ENCODE measurements at regions not wholly inside any gene's neighbourhood (a gene's known extent, or its start where the extent isn't known, plus 50 kb on each side); places are given as distances from the start of the nearest gene placed in this dataset.

GRCh38 chr18:47547539-47548202 lies 296.2 kb upstream of the SKOR2 start:
- DNase-seq (ENCODE audit: low read depth, low spot score): no peak

DNA sequence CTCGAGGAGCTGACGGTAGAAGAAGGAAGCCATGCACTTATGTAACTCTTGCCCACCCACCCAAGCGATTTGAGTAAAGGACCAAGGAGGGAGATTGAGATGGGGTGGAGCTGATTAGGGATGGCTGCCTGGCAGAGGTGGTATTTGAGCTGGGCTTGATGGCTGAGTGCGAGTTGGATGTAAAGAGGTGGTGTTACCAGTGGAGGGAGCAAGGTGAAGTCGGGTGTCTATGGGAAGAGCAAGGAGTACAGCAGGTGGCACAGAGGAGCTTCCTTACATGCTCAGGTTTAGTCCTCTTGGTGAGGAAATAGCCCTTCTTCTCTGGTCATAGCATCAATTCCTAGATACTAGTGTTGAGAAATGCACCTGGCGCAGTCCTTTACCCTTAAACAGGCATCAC lies 294.2 kb upstream of the SKOR2 start:
- no peak for DNase-seq (ENCODE audit: low read depth, low spot score)

DNA sequence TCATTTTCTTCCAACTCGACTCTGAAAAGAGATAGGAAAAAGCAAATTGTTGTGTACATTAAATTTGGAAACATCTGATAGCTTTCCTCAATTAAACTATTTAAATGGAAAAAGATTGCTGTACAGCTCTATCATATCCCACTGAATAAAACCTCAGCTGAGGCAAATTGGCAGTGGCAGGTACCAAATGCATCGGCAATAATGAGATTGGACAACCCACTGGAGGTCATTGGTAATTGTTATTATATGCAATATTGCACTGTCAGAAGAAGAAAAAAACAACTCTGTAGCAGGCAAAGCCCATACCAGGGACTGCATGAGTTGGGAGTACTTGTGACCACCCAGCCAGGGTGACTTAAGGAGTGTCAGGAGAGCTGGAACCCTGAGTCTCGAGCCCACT lies 291.6 kb upstream of the SKOR2 start:
- no peak for DNase-seq (ENCODE audit: low read depth, low spot score)

GRCh38 chr18:47542551-47542950 lies 291.1 kb upstream of the SKOR2 start:
- DNase-seq (ENCODE audit: low read depth, low spot score): no peak

- DNase-seq (ENCODE audit: low read depth, low spot score): no peak
Measured at GRCh38 chr18:47531717-47532116, 280.3 kb upstream of the SKOR2 start.

DNA sequence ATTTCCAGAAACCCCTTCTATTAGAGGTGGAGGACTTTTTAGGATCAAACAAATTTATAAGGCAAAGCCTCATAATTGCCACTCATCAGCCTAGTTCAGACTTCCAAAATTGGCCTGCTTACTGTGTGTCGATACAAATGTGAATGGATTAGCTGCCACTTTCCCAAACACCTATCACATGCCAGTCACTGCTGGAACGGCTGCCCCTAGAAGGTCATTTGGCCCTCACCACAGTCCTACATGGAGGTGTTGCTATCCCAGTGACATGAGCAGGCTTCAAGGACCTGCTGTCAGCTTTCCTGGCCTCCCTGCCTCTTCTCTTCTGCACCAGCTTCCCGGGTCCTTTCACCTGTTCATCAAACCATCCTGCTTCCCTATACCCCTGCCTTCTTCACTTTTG lies 279.2 kb upstream of the SKOR2 start:
- no peak for DNase-seq (ENCODE audit: low read depth, low spot score)

- no peak for DNase-seq (ENCODE audit: low read depth, low spot score)
Measured at GRCh38 chr18:47528343-47528742, 276.9 kb upstream of the SKOR2 start.

DNA sequence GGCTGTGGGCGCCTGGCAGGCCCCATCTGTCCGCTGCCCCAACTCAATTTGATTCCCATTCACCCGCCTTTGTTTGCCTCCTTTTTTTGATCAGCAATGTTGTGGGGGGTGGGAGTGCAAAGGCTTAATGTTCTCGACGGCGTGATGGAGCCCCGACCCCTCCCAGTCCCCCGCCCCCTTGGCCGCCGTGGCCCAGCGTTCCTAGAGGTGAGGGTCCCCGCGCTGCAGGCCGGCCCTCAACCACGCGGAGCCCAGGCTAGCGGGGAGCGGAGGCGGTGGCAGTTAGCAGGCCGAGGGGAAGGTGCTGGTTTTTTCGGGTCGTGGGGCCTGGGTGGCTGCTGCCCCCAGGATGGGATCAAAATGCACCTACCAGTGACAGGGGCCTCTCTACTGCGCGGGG lies 274.7 kb upstream of the SKOR2 start:
- no peak for DNase-seq (ENCODE audit: low read depth, low spot score)

GRCh38 chr18:47522359-47522758 lies 270.9 kb upstream of the SKOR2 start:
- DNase-seq (ENCODE audit: low read depth, low spot score): no peak

DNA sequence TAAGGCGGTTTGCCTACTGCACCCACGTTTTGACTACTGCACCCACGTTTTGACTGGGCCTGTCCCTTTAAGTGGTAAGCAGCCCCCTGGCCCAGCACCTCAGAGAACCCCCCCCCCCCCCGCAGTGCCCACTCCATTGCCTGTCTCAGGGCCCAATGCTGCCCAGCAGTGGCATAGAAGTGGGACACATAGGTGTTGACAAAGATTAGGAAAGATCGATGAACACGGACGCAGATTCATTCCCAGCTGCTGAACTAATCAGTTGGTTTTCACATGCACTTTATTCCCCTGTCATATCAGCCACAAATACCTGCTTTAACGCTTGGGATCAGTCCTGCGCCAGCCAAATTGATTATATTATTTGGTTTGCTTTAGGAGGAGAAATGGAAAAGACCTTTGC lies 268.8 kb upstream of the SKOR2 start:
- DNase-seq (ENCODE audit: low read depth, low spot score): no peak

GRCh38 chr18:47519706-47520105 lies 268.2 kb upstream of the SKOR2 start:
- no peak for DNase-seq (ENCODE audit: low read depth, low spot score)

DNA sequence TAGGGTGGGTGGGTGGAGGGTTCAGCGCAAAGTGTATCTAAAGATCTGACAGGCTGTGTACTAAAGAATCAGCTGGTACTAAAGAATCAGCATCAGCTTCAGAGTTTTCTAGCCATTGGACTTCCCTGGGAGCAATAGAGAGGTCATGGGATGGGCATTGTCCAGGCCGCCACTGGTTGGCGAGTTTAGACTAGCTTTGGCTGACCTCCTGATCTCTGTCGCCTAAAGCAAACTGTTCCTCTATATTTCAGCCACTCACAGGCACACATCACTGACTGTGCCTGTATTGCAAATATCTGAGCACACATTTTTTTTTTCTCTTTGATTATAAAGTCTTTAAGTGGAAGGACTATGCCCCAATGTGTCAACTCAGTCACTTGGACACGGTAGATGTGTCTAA lies 267.8 kb upstream of the SKOR2 start:
- no peak for DNase-seq (ENCODE audit: low read depth, low spot score)

- DNase-seq (ENCODE audit: low read depth, low spot score): no peak
Measured at GRCh38 chr18:47513614-47514013, 262.2 kb upstream of the SKOR2 start.

DNA sequence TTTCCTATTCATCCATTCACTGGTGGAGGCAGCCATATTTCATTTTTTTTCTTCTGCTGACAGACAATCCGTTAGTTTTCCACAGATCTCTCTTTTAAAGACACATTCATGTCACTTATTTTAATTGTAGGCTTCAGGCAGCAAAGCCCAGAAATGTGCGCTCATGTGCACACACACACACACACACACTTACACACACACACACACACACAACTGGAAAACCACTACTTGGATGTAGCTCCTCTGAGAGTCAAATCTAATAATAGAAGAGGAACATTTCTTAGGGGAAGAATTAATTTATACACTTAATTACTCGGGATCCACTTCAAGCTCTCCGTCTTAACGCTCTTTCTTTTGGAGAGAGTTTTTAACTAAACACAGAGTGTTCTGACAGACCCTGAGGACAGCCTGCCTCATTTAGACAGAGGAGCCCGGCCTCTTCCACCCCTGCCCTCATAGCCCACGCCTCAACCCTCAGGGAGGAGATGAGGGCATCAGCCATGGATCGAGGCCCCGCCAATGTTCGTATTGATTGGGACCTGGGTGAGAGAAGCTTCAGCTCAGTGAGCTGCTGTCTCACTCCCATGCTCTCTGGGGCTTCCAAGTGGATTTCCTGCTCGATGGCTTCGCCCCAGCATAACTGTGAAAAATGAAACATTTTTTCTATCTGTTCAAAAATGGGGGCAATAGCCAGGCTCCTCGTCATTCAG lies 261.4 kb upstream of the SKOR2 start:
- DNase-seq (ENCODE audit: low read depth, low spot score): no peak

DNA sequence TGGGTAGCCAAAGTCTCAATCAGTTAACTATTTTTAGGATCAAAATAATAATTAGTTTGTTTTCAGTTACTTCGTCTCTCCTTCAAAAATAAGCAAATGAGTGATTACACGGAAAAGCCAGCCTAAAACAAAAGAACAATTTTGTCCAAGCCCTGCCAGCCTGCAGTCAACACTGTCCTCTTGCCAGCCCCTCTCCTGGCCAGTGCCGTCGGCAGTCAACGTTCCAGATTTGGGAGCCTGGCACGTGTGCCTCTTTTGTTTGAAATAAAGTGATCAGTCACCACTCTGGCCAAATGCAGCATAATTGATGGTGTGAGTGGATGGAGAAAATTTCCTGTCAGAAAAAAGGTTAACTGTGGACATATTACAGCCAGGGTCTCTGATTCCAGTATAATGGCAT lies 260.6 kb upstream of the SKOR2 start:
- DNase-seq (ENCODE audit: low read depth, low spot score): no peak

DNA sequence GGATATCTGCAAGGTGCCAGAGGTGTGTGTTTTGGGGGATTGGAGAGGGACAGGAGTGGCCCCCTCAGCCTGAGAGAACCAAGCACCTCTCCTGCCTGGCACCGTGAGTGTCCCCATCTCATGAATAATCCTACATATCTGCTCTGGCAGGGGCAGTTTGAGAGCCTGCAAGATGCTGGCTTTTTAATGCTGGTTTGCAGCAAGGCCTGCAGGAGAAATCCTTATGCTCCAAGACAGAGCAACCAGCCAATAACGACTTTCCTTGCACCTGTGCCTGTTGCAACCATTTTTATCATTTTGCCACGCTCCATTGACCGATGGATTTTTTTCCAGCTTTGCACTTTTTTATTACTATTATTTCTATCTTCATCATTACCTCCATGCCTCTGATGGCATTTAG lies 259.4 kb upstream of the SKOR2 start:
- DNase-seq (ENCODE audit: low read depth, low spot score): no peak

- no peak for DNase-seq (ENCODE audit: low read depth, low spot score)
Measured at GRCh38 chr18:47507651-47508050, 256.2 kb upstream of the SKOR2 start.

DNA sequence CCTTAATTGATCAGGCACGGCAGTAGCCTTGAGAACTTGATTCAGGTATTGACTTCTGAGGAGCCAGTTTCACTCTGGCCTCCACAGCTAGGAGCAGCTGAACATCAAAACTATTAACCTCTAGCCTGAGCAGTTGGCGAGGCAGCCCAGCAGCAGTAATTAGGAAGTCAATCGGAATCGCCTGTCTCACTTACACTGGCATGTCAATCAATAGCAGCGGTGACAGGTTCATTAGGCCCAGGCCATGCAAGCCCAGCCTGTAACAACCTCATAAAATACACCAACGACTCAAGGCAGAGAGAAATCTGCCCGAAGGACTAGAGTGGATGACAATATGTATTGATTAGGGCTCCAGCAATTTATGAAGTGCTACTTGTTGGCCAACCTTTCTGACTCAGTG lies 255.4 kb upstream of the SKOR2 start:
- DNase-seq (ENCODE audit: low read depth, low spot score): no peak

GRCh38 chr18:47501946-47502345 lies 250.5 kb upstream of the SKOR2 start:
- DNase-seq (ENCODE audit: low read depth, low spot score): no peak

- DNase-seq (ENCODE audit: low read depth, low spot score): no peak
Measured at GRCh38 chr18:47500930-47501329, 249.5 kb upstream of the SKOR2 start.

DNA sequence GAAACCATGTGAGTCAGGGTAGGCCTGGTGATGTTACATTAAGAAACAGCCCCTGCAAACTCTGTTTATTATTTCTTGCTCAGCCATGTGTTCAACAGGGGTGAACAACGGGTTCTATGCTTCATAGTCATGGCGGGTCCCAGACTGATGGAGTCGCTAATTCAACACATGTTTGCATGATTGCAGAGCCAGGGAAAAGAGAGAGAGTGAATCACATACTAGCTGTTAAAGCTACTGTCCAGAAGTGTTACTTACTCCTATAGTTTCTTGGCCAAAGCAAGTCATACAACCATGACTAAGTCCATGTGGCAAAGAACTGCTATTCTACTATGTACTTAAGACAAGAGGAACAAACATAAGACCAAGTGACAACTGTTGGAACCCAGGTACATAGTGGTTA lies 241.2 kb upstream of the SKOR2 start:
- DNase-seq (ENCODE audit: low read depth, low spot score): no peak

DNA sequence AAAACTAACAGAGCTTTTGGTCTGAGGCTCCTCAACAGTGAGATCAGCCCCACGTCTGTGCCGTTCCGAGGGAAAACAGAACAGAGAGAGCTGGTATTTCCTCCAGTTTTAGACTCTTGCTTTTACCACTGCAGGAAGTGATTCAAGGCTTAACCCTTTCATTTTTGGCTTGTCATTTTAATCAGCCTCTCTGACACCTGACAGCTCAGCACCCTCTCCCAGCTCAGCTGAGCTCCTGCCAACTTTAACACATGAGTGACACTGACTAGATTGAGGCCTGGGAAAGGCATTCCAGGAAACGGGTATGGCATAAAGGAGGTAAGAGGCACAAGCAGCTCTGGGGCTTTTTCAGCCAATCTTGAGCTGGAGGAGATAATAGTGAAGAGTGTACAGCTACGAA lies 239.4 kb upstream of the SKOR2 start:
- DNase-seq (ENCODE audit: low read depth, low spot score): peak; percentile 8

DNA sequence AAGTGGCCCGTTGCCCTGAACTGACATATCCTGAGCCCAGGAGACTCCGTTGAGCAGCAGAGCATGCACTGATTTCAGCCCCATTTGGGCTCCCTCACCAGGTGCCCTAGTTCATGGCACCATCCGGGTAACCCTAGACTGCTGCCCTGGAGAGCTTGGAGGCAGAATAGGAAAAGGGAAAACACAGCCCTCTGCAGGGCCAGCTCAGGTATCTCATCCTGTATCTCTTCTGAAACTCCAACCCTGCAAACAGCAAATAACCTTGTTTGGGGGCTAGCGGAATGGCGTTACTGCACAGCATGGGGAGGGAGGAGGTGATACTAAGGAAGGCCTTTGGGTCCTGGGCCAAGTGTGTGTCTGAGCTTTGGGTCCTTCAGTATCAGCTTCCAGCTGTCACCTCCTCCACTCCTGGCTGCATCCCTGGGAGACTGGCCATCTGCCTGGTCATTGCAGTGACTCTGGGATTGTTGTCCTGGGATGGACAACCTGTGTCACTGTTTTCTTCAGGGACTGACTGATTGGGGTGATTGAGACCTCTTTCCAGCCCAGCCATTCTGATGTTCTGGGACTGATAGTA lies 233.8 kb upstream of the SKOR2 start:
- no peak for DNase-seq (ENCODE audit: low read depth, low spot score)

Measured in pulmonary artery endothelial cell (primary cell).